PC-3 (cell line): ENCODE measurements at regions not wholly inside any gene's neighbourhood (a gene's known extent, or its start where the extent isn't known, plus 50 kb on each side); places are given as distances from the start of the nearest gene placed in this dataset.

Experiments used
- CTCF ChIP-seq: fragments of 300-600 bp; sonication (generic); conservative IDR thresholded peaks from 2 replicates; pipeline ENCODE4 v1.5.1; 2017; ENCODE audit warnings: antibody characterized with exemption, low read depth, mild to moderate bottlenecking, low read length
- EZH2 ChIP-seq: fragments of 300-600 bp; sonication (generic); IDR thresholded peaks from one replicate; pipeline ENCODE4 v1.6.1; 2017; ENCODE audit warnings: antibody characterized with exemption, mild to moderate bottlenecking, low read length; ENCODE audit not compliant: unreplicated experiment

GRCh38 chr2:181149056-181149455 is 168.7 kb downstream of the UBE2E3 start:
- no peak for TF ChIP-seq CTCF
- no peak for TF ChIP-seq EZH2
